Uterus (tissue), 2 donors: ENCODE measurements at regions not wholly inside any gene's neighbourhood (a gene's known extent, or its start where the extent isn't known, plus 50 kb on each side); places are given as distances from the start of the nearest gene placed in this dataset.

Source experiments
- POLR2A ChIP-seq, 2 donors: fragments of 450-650 bp; IDR thresholded peaks; one replicate each; pipeline ENCODE4 v1.6.1; 2016; ENCODE audit warnings: antibody characterized with exemption in 2 of 2, mild to moderate bottlenecking in 1 of 2, moderate library complexity in 1 of 2
- TF ChIP-seq, protein P1 (sequence below), 4 experiments: fragments of 200-600 bp in 2 of 4; fragments of 450-650 bp in 2 of 4; sonication (generic) in 2 of 4; IDR thresholded peaks; one replicate each; pipeline ENCODE4 v1.5.1; 2016 to 2019; ENCODE audit warnings: antibody characterized with exemption in 4 of 4, mild to moderate bottlenecking in 2 of 4, moderate library complexity in 1 of 4

DNA sequence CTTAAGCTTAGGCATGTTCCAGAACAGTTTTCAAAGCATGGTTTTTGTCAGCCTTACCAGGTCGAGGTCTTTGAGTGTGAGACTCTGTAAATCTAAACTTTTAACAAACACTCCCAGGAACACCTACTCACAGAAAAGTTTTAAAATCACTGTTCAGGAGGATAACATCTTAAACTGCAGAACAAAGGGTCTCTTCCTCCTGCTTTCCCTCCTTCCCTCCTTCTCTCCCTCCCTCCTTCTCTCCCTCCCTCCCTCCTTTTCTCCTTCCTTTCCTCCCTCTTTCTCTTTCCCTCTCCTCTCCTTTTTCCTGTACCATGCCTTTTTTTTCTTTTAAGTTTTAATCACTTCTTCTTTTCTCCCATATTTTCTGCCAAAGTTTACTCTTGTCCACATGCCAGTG, 153.5 kb upstream of the MAF start:
- TF ChIP-seq, protein P1, sequence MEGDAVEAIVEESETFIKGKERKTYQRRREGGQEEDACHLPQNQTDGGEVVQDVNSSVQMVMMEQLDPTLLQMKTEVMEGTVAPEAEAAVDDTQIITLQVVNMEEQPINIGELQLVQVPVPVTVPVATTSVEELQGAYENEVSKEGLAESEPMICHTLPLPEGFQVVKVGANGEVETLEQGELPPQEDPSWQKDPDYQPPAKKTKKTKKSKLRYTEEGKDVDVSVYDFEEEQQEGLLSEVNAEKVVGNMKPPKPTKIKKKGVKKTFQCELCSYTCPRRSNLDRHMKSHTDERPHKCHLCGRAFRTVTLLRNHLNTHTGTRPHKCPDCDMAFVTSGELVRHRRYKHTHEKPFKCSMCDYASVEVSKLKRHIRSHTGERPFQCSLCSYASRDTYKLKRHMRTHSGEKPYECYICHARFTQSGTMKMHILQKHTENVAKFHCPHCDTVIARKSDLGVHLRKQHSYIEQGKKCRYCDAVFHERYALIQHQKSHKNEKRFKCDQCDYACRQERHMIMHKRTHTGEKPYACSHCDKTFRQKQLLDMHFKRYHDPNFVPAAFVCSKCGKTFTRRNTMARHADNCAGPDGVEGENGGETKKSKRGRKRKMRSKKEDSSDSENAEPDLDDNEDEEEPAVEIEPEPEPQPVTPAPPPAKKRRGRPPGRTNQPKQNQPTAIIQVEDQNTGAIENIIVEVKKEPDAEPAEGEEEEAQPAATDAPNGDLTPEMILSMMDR (IDR thresholded peaks at IDR 0.05): no peak
- TF ChIP-seq POLR2A (IDR thresholded peaks at IDR 0.05): no peak
